KMS-11 (cell line): ENCODE measurements at regions not wholly inside any gene's neighbourhood (a gene's known extent, or its start where the extent isn't known, plus 50 kb on each side); places are given as distances from the start of the nearest gene placed in this dataset.

Source experiments
- H2AFZ ChIP-seq: fragments of 200-600 bp; sonication (generic); 2 replicates; pipeline ENCODE4 v1.6.1; 2016; ENCODE audit warnings: antibody characterized with exemption, mixed run types, low read depth
- H3K27ac ChIP-seq: fragments of 200-600 bp; sonication (generic); 2 replicates; pipeline ENCODE4 v1.6.1; 2016; ENCODE audit warnings: mild to moderate bottlenecking, mixed run types
- H3K27me3 ChIP-seq: fragments of 200-600 bp; sonication (generic); 2 replicates; pipeline ENCODE4 v1.6.1; 2017; ENCODE audit warnings: mild to moderate bottlenecking, low read depth, mixed run types, moderate library complexity; ENCODE audit not compliant: insufficient read depth
- H3K36me3 ChIP-seq: fragments of 200-600 bp; sonication (generic); 2 replicates; pipeline ENCODE4 v1.6.1; 2017; ENCODE audit warnings: mild to moderate bottlenecking, mixed run types; ENCODE audit not compliant: insufficient read depth
- H3K4me1 ChIP-seq: fragments of 200-600 bp; sonication (generic); 2 replicates; pipeline ENCODE4 v1.6.1; 2016; ENCODE audit warnings: mild to moderate bottlenecking, low read depth, mixed run types; ENCODE audit not compliant: poor library complexity, severe bottlenecking
- H3K4me2 ChIP-seq: fragments of 200-600 bp; sonication (generic); 2 replicates; pipeline ENCODE4 v1.7.0; 2016; ENCODE audit warnings: mild to moderate bottlenecking, mixed run types
- H3K4me3 ChIP-seq: fragments of 200-600 bp; sonication (generic); IDR thresholded peaks from 2 replicates; pipeline ENCODE4 v1.6.1; 2017; ENCODE audit warnings: low read depth, low read length, mixed read lengths; ENCODE audit not compliant: insufficient read depth
- H3K79me2 ChIP-seq: fragments of 200-600 bp; sonication (generic); 2 replicates; pipeline ENCODE4 v1.6.1; 2016; ENCODE audit warnings: low read depth, mixed run types; ENCODE audit not compliant: insufficient read depth
- H3K9ac ChIP-seq: fragments of 200-600 bp; sonication (generic); 2 replicates; pipeline ENCODE4 v1.6.1; 2016; ENCODE audit warnings: mild to moderate bottlenecking, mixed run types
- H4K20me1 ChIP-seq: fragments of 200-600 bp; sonication (generic); 2 replicates; pipeline ENCODE4 v1.6.1; 2016; ENCODE audit warnings: mild to moderate bottlenecking, mixed run types; ENCODE audit not compliant: insufficient read depth
- TF ChIP-seq, protein P1 (sequence below): fragments of 200-600 bp; sonication (generic); conservative IDR thresholded peaks from 2 replicates; pipeline ENCODE4 v1.6.1; 2017; ENCODE audit warnings: low read depth, mild to moderate bottlenecking, antibody characterized with exemption, low read length, moderate library complexity, mixed read lengths

DNA sequence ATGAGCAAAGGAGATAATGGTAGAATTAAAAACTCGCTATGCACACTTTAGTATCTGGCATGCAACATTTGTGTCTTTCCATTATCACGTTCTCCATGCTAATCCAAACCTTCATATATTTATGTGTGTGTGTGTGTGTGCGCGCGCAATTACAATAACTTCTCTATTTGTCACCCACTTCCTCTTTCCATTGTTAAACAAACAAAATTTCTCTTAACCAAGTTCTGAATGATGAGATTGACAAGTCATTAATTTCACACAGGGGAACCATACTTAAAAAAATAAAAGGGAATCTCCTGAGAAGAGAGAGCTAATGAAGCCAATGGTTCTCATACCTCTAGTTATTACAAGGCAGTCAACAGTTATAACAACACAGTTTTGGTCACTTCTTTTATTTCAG lies 575.9 kb upstream of the MDGA2 start:
- Histone ChIP-seq H4K20me1 (no peaks in the 10 kb centered on the region), H3K27me3 (no peaks in the 10 kb centered on the region), H3K9ac (no peak overlapping the region), H3K4me1 (no peaks in the 10 kb centered on the region), H3K27ac (no peak overlapping the region), H3K4me2 (no peak overlapping the region), H3K36me3 (no peaks in the 10 kb centered on the region), H3K79me2 (no peaks in the 10 kb centered on the region), H3K4me3 (no peak overlapping the region), H2AFZ (no peak overlapping the region)
- TF ChIP-seq, protein P1, sequence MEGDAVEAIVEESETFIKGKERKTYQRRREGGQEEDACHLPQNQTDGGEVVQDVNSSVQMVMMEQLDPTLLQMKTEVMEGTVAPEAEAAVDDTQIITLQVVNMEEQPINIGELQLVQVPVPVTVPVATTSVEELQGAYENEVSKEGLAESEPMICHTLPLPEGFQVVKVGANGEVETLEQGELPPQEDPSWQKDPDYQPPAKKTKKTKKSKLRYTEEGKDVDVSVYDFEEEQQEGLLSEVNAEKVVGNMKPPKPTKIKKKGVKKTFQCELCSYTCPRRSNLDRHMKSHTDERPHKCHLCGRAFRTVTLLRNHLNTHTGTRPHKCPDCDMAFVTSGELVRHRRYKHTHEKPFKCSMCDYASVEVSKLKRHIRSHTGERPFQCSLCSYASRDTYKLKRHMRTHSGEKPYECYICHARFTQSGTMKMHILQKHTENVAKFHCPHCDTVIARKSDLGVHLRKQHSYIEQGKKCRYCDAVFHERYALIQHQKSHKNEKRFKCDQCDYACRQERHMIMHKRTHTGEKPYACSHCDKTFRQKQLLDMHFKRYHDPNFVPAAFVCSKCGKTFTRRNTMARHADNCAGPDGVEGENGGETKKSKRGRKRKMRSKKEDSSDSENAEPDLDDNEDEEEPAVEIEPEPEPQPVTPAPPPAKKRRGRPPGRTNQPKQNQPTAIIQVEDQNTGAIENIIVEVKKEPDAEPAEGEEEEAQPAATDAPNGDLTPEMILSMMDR: no peak

DNA sequence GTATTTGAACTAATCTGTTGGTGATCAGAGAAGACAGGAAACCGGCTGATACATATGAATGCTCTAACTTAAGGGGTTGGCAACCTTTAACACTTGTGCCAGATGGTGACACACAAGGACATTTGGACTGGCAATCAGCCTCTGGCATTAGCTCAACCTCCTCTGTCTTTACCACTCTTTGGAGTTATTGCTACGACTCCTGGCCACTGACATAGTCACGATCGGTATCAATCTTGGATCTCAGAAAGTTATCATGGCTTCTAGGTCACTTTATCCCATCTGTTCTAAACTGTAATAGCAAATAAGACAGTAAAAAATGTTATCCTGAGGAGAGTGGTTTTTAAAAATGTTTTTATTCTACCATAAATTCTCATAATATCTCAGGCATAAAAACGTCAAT lies 575.2 kb upstream of the MDGA2 start:
- no peak overlapping the region for H3K4me3 ChIP-seq
- H3K27me3 ChIP-seq: no peaks in the 10 kb centered on the region
- no peak overlapping the region for H2AFZ ChIP-seq
- no peaks in the 10 kb centered on the region for H3K79me2 ChIP-seq
- H3K27ac ChIP-seq: no peak overlapping the region
- H4K20me1 ChIP-seq: no peaks in the 10 kb centered on the region
- H3K9ac ChIP-seq: no peak overlapping the region
- H3K36me3 ChIP-seq: no peaks in the 10 kb centered on the region
- H3K4me1 ChIP-seq: no peaks in the 10 kb centered on the region
- TF ChIP-seq, protein P1: no peak
- no peak overlapping the region for H3K4me2 ChIP-seq

DNA sequence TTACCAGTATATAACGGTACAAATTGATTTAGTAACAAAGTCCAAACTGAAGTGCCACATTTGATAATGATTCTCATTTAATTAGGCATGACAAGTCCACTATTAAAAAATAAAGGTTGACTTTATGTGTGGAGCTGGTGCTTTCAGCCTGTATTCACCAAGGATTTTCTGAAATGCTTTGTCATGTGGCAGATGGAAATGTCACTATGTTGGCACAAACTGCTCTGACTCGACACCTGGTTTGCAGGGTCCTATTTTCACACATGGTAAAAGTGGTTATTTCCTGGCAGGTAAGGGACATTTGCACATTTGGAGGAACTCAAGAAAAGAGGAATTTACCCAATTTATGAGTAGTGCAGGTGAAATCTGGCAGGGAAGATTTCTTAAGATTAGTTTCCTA lies 572.6 kb upstream of the MDGA2 start:
- H3K27me3 ChIP-seq: no peaks in the 10 kb centered on the region
- H3K79me2 ChIP-seq: no peaks in the 10 kb centered on the region
- H3K27ac ChIP-seq: no peak overlapping the region

DNA sequence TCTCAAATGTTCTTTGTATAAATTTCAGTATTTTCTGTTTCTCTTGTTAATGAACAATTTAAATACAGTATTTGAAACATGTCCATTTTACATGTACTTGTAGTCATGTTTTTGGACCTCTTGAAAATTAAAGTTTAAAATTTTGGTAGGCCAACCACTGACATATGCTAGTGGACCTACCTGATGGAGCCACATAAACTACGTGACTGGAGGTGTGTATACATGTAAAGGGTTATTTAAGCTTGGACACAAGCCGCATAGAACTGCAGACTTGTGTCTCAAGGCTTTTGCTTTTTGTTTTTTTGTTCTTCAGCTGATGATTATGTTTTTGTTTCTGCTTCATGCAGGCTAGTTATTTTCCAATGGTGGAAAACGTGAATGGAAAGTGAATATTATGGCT lies 568.5 kb upstream of the MDGA2 start:
- Histone ChIP-seq H3K27ac (no peak overlapping the region), H3K9ac (no peak overlapping the region), H3K4me1 (no peaks in the 10 kb centered on the region), H3K36me3 (no peaks in the 10 kb centered on the region), H3K27me3 (no peaks in the 10 kb centered on the region), H4K20me1 (no peaks in the 10 kb centered on the region), H3K4me2 (no peak overlapping the region), H2AFZ (no peak overlapping the region), H3K4me3 (no peak overlapping the region), H3K79me2 (no peaks in the 10 kb centered on the region)
- TF ChIP-seq, protein P1: no peak

More for the DNA sequence above, 572.6 kb upstream of the MDGA2 start:
- Histone ChIP-seq H2AFZ (no peak overlapping the region), H3K4me2 (no peak overlapping the region), H3K9ac (no peak overlapping the region), H3K36me3 (no peaks in the 10 kb centered on the region), H4K20me1 (no peaks in the 10 kb centered on the region), H3K4me3 (no peak overlapping the region), H3K4me1 (no peaks in the 10 kb centered on the region)
- TF ChIP-seq, protein P1: no peak

DNA sequence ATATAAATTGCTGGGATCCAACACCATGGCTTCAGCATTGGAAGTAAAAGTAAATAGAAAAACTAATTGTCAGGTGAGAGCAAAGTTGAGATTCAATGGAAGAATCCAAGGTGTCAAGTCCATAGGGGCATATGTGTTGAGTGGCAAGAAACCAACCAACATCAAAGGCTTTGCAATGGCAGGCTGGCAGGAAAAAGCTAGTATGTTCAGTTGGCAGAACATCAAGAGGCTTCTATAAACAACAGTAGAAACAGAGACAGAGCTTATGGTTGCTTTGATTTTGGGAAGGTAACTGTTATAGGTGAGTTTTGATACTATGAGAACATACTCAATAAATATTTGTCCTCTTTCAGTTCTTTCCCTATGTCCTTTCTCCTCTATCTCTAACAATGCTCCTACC lies 553.7 kb upstream of the MDGA2 start:
- Histone ChIP-seq H3K36me3 (no peaks in the 10 kb centered on the region), H2AFZ (no peak overlapping the region), H3K4me2 (no peak overlapping the region), H3K4me1 (no peaks in the 10 kb centered on the region), H3K4me3 (no peak overlapping the region), H3K27ac (no peak overlapping the region), H3K79me2 (no peaks in the 10 kb centered on the region), H3K27me3 (no peaks in the 10 kb centered on the region), H4K20me1 (no peaks in the 10 kb centered on the region), H3K9ac (no peak overlapping the region)
- TF ChIP-seq, protein P1: no peak
